ENCODE measurements at regions not wholly inside any gene's neighbourhood (a gene's known extent, or its start where the extent isn't known, plus 50 kb on each side); places are given as distances from the start of the nearest gene placed in this dataset.

- peak; percentile 39 for DNase-seq (ENCODE audit: low read depth)
- no peak for TF ChIP-seq CTCF (conservative IDR thresholded peaks at IDR 0.05; ENCODE audit: low read depth, low read length)
- H3K4me3 ChIP-seq (ENCODE audit: low read depth, low read length) = no peak overlapping the region
These were observed 362.3 kb upstream of the NOVA1 start for GRCh38 chr14:26959972-26960660.

- no peak for DNase-seq (ENCODE audit: low read depth)
These were observed 365.9 kb upstream of the NOVA1 start for GRCh38 chr14:26963711-26964110.

GRCh38 chr14:26965490-26965889 is 367.7 kb upstream of the NOVA1 start:
- no peak for DNase-seq (ENCODE audit: low read depth)
- TF ChIP-seq CTCF (conservative IDR thresholded peaks at IDR 0.05; ENCODE audit: low read depth, low read length) = no peak
- no peak overlapping the region for H3K4me3 ChIP-seq (ENCODE audit: low read depth, low read length)

More at GRCh38 chr14:26963711-26964110, 365.9 kb upstream of the NOVA1 start:
- TF ChIP-seq CTCF (conservative IDR thresholded peaks at IDR 0.05; ENCODE audit: low read depth, low read length) = no peak
- no peak overlapping the region for H3K4me3 ChIP-seq (ENCODE audit: low read depth, low read length)

GRCh38 chr14:26966908-26967307 is 369.1 kb upstream of the NOVA1 start:
- DNase-seq (ENCODE audit: low read depth) = peak; percentile 84
- H3K4me3 ChIP-seq (ENCODE audit: low read depth, low read length) = no peak overlapping the region
- no peak for TF ChIP-seq CTCF (conservative IDR thresholded peaks at IDR 0.05; ENCODE audit: low read depth, low read length)

- DNase-seq (ENCODE audit: low read depth) = no peak
- H3K4me3 ChIP-seq (ENCODE audit: low read depth, low read length) = no peak overlapping the region
- TF ChIP-seq CTCF (conservative IDR thresholded peaks at IDR 0.05; ENCODE audit: low read depth, low read length) = no peak
These were observed 377.1 kb upstream of the NOVA1 start for GRCh38 chr14:26974965-26975364.

GRCh38 chr14:26982071-26982470 is 384.2 kb upstream of the NOVA1 start:
- no peak overlapping the region for H3K4me3 ChIP-seq (ENCODE audit: low read depth, low read length)
- no peak for DNase-seq (ENCODE audit: low read depth)
- no peak for TF ChIP-seq CTCF (conservative IDR thresholded peaks at IDR 0.05; ENCODE audit: low read depth, low read length)
